Gastroesophageal sphincter (tissue), 4 donors: ENCODE measurements at regions not wholly inside any gene's neighbourhood (a gene's known extent, or its start where the extent isn't known, plus 50 kb on each side); places are given as distances from the start of the nearest gene placed in this dataset.
"Not testable (repeated sequence)": the region's sequence is repeated elsewhere in the genome, so short reads cannot be mapped to it uniquely, and the experiment has no call there.

Experiments used
- ATAC-seq: fragments of 150-250 bp; one replicate; pipeline ENCODE4 v1.9.1; 2016; ENCODE audit warnings: mild to moderate bottlenecking, moderate library complexity
- H3K27ac ChIP-seq, 4 donors: fragments of 200-600 bp; sonication (generic) in 3 of 4; 1 replicate in 3 of 4; 2 replicates in 1 of 4; pipeline ENCODE4 v1.5.1; 2016 to 2019
- H3K27me3 ChIP-seq: fragments of 200-600 bp; sonication (generic); one replicate; pipeline ENCODE4 v1.5.1; 2019
- H3K36me3 ChIP-seq, 2 donors: fragments of 200-600 bp; sonication (generic); one replicate each; pipeline ENCODE4 v1.5.1; 2019; ENCODE audit warnings: control low read depth in 1 of 2
- H3K4me1 ChIP-seq, 3 donors: fragments of 200-600 bp; sonication (generic); 1 replicate in 2 of 3; 2 replicates in 1 of 3; pipeline ENCODE4 v1.5.1; 2016 to 2019; ENCODE audit warnings: control low read depth in 2 of 3
- H3K4me3 ChIP-seq, 2 donors: fragments of 200-600 bp; sonication (generic); one replicate each; pipeline ENCODE4 v1.5.1; 2019; ENCODE audit warnings: mild to moderate bottlenecking in 1 of 2, moderate library complexity in 1 of 2
- H3K9me3 ChIP-seq, 3 donors: fragments of 200-600 bp; sonication (generic); one replicate each; pipeline ENCODE4 v1.5.1; 2017 to 2019; ENCODE audit warnings: control low read depth in 2 of 3
- CTCF ChIP-seq, 4 experiments: fragments of 200-600 bp in 2 of 4; fragments of 450-650 bp in 2 of 4; sonication (generic) in 1 of 4; IDR thresholded peaks; one replicate each; pipeline ENCODE4 v1.5.1; 2017 to 2019; ENCODE audit warnings: antibody characterized with exemption in 4 of 4, mild to moderate bottlenecking in 2 of 4, moderate library complexity in 2 of 4
- EP300 ChIP-seq: sonication (generic); formaldehyde crosslinking; IDR thresholded peaks from one replicate; pipeline ENCODE4 v1.6.1; 2017; ENCODE audit warnings: antibody characterized with exemption, mild to moderate bottlenecking
- POLR2A ChIP-seq, 2 donors: fragments of 450-650 bp; IDR thresholded peaks; one replicate each; pipeline ENCODE4 v1.6.1; 2017; ENCODE audit warnings: antibody characterized with exemption in 2 of 2, mild to moderate bottlenecking in 2 of 2, moderate library complexity in 1 of 2
- POLR2AphosphoS5 ChIP-seq: sonication (generic); formaldehyde crosslinking; IDR thresholded peaks from one replicate; pipeline ENCODE4 v1.6.1; 2017; ENCODE audit warnings: antibody characterized with exemption
- whole genome bisulfite sequencing, 2 donors: methylation state at CpG; one replicate each; pipeline ENCODE4 v1.1.5; 2018; ENCODE audit warnings: low coverage in 1 of 2; 5-methylcytosine and 5-hydroxymethylcytosine counted together

- no peak for ATAC-seq
- H3K27ac ChIP-seq, result no peak overlapping the region
- 50 to 71% methylated on average over 6 to 11 of the region's 13 CpGs for WGBS, 2 donors
- H3K27me3 ChIP-seq, result peaks cover 53% of the 10 kb centered on the region
- no peaks in the 10 kb centered on the region for H3K9me3 ChIP-seq
- no peaks in the 10 kb centered on the region for H3K4me1 ChIP-seq
- no peaks in the 10 kb centered on the region for H3K36me3 ChIP-seq
- H3K4me3 ChIP-seq, result no peak overlapping the region
- TF ChIP-seq POLR2A (IDR thresholded peaks at IDR 0.05), result no peak
- TF ChIP-seq CTCF (IDR thresholded peaks at IDR 0.05), result no peak
- TF ChIP-seq EP300, result no peak
- no peak for TF ChIP-seq POLR2AphosphoS5
Observed at GRCh38 chr10:130934293-130935127, 377.0 kb downstream of the TCERG1L start.

DNA sequence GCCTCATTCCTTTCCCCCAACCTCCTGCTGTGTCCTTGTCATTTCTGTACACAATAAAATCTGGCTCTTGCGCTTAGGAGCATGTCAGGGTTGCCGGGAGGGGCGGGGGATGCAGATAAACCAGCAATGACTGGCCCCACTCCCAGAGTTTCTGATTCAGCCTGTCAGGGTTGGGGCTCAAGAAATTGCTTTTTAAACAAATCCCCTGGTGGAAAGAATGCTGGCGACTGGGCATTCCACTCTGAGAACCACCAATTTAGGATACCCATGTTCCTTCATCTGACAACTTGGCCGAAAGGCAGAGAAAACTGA, 376.4 kb downstream of the TCERG1L start:
- Histone ChIP-seq H3K4me3 (no peak overlapping the region), H3K27ac (no peak overlapping the region), H3K9me3 (no peaks in the 10 kb centered on the region), H3K27me3 (peaks cover 56% of the 10 kb centered on the region), H3K36me3 (no peaks in the 10 kb centered on the region), H3K4me1 (no peaks in the 10 kb centered on the region)
- ATAC-seq, result no peak
- WGBS, 2 donors, result 0 to 21% methylated on average over 1 to 5 of the region's 5 CpGs
- TF ChIP-seq POLR2AphosphoS5, result no peak
- no peak for TF ChIP-seq POLR2A (IDR thresholded peaks at IDR 0.05)
- TF ChIP-seq CTCF (IDR thresholded peaks at IDR 0.05), result no peak
- TF ChIP-seq EP300, result no peak

DNA sequence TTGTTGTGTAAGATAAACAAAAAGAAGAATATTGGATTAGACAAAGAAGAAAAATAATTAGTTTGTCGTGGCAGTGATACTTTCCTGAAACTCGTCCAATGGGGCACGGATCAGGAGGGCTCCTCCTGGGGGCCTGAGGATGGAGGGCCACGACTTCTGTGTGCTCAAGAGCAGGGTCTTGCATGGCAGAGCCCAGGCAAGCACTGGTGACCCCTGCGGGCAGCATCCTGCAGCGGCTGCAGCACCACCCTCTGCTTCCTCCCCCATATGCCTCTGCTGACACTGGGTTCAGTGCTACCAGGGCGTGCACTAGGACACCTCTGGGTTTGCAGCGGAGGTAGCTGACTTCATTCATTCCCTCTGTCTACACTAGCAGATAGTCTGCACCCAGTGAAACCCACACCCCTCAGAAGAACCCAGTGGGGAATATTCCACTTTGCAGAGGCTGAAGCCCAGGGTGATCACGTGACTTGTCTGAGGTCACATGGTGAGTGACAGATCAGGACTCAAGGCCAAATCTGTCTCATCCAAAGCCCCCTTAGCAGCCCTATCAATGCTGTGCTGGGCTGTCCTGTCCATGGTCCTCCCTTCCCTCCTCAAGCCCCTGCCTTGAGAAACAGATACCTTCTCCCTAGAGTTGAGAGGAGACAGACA, 375.5 kb downstream of the TCERG1L start:
- ATAC-seq, result no peak
- H3K27me3 ChIP-seq, result peaks cover 52% of the 10 kb centered on the region
- no peaks in the 10 kb centered on the region for H3K9me3 ChIP-seq
- H3K4me3 ChIP-seq, result no peak overlapping the region
- no peaks in the 10 kb centered on the region for H3K4me1 ChIP-seq
- 28 to 56% methylated on average over 3 to 6 of the region's 9 CpGs for WGBS, 2 donors
- no peaks in the 10 kb centered on the region for H3K36me3 ChIP-seq
- H3K27ac ChIP-seq, result no peak overlapping the region
- TF ChIP-seq POLR2AphosphoS5 (no peak), EP300 (no peak), CTCF (IDR thresholded peaks at IDR 0.05) (no peak), POLR2A (IDR thresholded peaks at IDR 0.05) (no peak)

DNA sequence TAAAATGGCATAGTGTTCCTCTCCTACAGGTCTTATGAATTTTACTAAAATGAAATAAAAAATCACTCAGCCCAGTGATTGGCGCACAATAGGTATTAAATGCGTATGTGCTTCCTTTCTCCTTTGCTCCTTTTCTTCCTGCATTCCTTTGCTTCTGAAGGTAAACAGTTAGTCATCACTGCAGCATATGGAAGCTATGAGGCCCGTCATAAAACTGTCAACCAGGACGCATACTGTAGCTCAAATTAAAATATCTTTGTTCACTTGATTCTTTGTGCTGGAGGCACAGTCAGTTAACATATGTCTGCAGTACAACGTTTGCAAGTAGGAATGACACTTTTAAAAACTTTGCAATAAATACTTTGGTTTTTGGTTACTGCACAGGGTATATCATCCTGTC, 374.7 kb downstream of the TCERG1L start:
- no peaks in the 10 kb centered on the region for H3K4me1 ChIP-seq
- peaks cover 47% of the 10 kb centered on the region for H3K27me3 ChIP-seq
- no peak for ATAC-seq
- H3K27ac ChIP-seq, result no peak overlapping the region
- H3K4me3 ChIP-seq, result no peak overlapping the region
- H3K9me3 ChIP-seq, result no peaks in the 10 kb centered on the region
- no peaks in the 10 kb centered on the region for H3K36me3 ChIP-seq
- 25 to 44% methylated on average over 4 to 5 of the region's 5 CpGs for WGBS, 2 donors
- TF ChIP-seq EP300 (no peak), POLR2AphosphoS5 (no peak), CTCF (IDR thresholded peaks at IDR 0.05) (no peak)

GRCh38 chr10:130938051-130938450, 373.5 kb downstream of the TCERG1L start:
- H3K9me3 ChIP-seq, result no peaks in the 10 kb centered on the region
- WGBS, 2 donors, result 86 to 100% methylated on average over 2 to 6 of the region's 11 CpGs
- ATAC-seq, result no peak
- no peaks in the 10 kb centered on the region for H3K4me1 ChIP-seq
- H3K27ac ChIP-seq, result no peak overlapping the region
- peaks cover 44% of the 10 kb centered on the region for H3K27me3 ChIP-seq
- no peaks in the 10 kb centered on the region for H3K36me3 ChIP-seq
- no peak overlapping the region for H3K4me3 ChIP-seq
- TF ChIP-seq EP300, result no peak
- no peak for TF ChIP-seq POLR2A (IDR thresholded peaks at IDR 0.05)
- no peak for TF ChIP-seq POLR2AphosphoS5
- no peak for TF ChIP-seq CTCF (IDR thresholded peaks at IDR 0.05)

DNA sequence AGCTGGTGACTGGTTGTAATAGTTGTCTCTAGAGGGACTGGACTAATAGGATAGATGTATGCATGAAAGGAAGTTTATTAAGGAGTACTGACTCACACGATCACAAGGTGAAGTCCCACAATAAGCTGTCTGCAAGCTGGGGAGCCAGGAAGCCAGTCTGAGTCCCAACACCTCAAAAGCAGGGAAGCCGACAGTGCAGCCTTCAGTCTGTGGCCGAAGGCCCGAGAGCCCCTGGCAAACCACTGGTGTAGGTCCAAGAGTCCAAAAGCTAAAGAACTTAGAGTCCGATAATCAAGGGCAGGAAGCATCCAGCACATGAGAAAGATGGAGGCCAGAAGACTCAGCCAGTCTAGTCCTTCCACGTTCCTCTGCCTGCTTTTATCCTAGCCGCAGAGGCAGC, 372.6 kb downstream of the TCERG1L start:
- H3K27ac ChIP-seq, H3K4me1 ChIP-seq, ATAC-seq, H3K4me3 ChIP-seq, H3K9me3 ChIP-seq, H3K36me3 ChIP-seq: not testable (repeated sequence)
- 71 to 79% methylated on average over 3 of the region's 7 CpGs for WGBS, 2 donors
- H3K27me3 ChIP-seq, result peaks cover 41% of the 10 kb centered on the region
